Fibroblast of villous mesenchyme (primary cell): ENCODE measurements at regions not wholly inside any gene's neighbourhood (a gene's known extent, or its start where the extent isn't known, plus 50 kb on each side); places are given as distances from the start of the nearest gene placed in this dataset.

Source experiments
- DNase-seq: peaks from one replicate; pipeline ENCODE4 v3.0.0-alpha.2; 2010; ENCODE audit warnings: low read depth
- H3K4me3 ChIP-seq: 2 replicates; pipeline ENCODE4 v1.5.1; 2011; ENCODE audit warnings: low read depth, mild to moderate bottlenecking, low read length
- TF ChIP-seq, protein P1 (sequence below): IDR thresholded peaks from 2 replicates; pipeline ENCODE4 v1.5.1; 2012; ENCODE audit warnings: low read depth, mild to moderate bottlenecking, low read length; ENCODE audit not compliant: insufficient read depth

DNA sequence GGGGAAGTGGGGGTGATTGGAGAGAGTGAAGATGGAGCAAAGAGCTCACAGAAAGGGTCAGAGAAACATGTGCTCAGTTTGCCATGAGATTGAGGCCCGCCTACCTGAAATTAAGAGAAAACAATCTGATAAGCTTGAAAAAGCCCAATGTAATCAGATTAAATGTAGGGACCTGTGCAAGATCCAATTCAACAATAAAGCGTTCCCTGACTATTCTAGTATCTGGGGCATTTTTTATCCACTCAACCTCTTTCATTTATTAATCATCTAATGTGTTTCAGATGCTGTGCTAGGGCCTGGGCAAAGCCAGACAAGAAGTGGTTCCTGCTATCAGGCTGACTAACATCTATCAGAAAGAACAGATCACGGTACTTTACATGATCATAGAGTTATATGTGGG, 238.4 kb upstream of the MYO3A start:
- TF ChIP-seq, protein P1, sequence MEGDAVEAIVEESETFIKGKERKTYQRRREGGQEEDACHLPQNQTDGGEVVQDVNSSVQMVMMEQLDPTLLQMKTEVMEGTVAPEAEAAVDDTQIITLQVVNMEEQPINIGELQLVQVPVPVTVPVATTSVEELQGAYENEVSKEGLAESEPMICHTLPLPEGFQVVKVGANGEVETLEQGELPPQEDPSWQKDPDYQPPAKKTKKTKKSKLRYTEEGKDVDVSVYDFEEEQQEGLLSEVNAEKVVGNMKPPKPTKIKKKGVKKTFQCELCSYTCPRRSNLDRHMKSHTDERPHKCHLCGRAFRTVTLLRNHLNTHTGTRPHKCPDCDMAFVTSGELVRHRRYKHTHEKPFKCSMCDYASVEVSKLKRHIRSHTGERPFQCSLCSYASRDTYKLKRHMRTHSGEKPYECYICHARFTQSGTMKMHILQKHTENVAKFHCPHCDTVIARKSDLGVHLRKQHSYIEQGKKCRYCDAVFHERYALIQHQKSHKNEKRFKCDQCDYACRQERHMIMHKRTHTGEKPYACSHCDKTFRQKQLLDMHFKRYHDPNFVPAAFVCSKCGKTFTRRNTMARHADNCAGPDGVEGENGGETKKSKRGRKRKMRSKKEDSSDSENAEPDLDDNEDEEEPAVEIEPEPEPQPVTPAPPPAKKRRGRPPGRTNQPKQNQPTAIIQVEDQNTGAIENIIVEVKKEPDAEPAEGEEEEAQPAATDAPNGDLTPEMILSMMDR: no peak
- H3K4me3 ChIP-seq: no peak overlapping the region
- no peak for DNase-seq

GRCh38 chr10:25696013-25696708, 237.9 kb upstream of the MYO3A start:
- TF ChIP-seq, protein P1: no peak
- no peak for DNase-seq
- H3K4me3 ChIP-seq: no peak overlapping the region

- TF ChIP-seq, protein P1: no peak
- DNase-seq: no peak
- H3K4me3 ChIP-seq: no peak overlapping the region
Measured at GRCh38 chr10:25697412-25697811, 236.6 kb upstream of the MYO3A start.

- TF ChIP-seq, protein P1: no peak
- peak; percentile 44 for DNase-seq
- H3K4me3 ChIP-seq: no peak overlapping the region
Measured at GRCh38 chr10:25698638-25699037, 235.4 kb upstream of the MYO3A start.

DNA sequence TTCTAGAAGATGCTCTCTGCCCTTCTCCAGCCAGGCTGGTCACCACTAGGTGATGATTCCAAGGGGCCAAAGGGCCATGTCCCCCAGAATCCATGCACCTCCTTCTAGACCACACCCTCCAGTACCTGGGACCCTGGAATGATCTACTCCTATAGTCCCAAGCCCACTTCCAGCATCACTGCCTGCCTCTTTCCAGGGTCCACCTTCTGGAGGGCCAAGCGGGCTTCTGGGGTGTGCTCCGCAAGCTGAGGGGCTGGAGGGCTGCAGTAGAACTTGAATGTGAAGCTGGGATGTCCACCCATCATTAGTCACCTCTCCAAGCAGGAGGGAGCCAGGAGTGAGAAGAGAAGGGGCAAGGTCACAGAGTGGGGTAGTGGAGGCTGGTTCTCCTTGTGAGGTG, 234.4 kb upstream of the MYO3A start:
- TF ChIP-seq, protein P1: no peak
- DNase-seq: no peak
- H3K4me3 ChIP-seq: no peak overlapping the region

DNA sequence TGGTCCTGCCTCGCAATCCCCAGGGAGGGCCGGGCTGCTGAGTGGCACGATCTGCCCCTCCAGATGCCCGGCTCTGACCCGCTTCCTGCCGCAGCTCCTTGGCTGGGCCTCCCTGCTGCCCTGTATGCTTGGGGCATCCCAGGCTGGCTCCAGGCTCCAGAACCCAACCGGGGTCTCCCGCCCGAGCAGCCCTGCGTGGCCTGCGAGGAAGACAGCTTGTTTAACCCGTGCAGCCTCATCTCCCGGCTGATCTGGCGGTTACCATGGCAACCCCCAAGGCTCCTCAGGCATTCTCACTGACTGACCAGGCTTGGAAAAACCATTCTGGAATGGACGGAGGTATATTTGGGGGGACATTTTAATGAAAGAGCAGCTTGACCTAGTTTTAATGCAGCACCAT, 232.4 kb upstream of the MYO3A start:
- H3K4me3 ChIP-seq: no peak overlapping the region
- no peak for DNase-seq
- TF ChIP-seq, protein P1: no peak

DNA sequence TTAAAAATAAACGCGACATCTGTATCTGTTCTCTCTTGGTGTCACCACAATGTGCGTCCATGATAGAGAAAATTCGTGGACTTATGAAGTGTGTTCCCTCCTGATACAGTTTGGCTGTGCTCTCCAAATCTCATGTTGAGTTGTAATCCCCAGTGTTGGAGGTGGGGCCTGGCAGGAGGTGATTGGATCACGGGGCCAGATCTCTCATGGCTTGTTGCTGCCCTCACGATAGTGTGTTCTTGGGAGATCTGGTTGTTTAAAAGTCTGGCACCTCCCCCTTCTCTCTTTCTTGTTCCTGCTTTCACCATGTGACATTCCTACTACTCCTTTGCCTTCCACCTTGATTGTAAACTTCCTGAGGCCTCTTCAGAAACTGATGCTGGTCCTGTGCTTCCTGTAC, 229.4 kb upstream of the MYO3A start:
- no peak overlapping the region for H3K4me3 ChIP-seq
- no peak for DNase-seq
- TF ChIP-seq, protein P1: no peak
